H1 (cell line): ENCODE measurements at regions not wholly inside any gene's neighbourhood (a gene's known extent, or its start where the extent isn't known, plus 50 kb on each side); places are given as distances from the start of the nearest gene placed in this dataset.

Experiments
- CTCF ChIA-PET: fragments of 300-600 bp; sonication (Branson Sonifier 250); formaldehyde crosslinking; loops from one replicate; lab custom pipeline; 2021; ENCODE audit not compliant: partially characterized antibody; lab: Charles Lee
- POLR2A ChIA-PET: fragments of 300-600 bp; sonication (Branson Sonifier 250); formaldehyde crosslinking; loops from one replicate; lab custom pipeline; 2021; ENCODE audit warnings: inconsistent platforms; ENCODE audit not compliant: partially characterized antibody; lab: Charles Lee
- DNase-seq, 2 experiments: peaks; one replicate each; pipeline versions ENCODE4 v3.0.0 to v3.0.0-alpha.2; 2010 to 2022; ENCODE audit warnings: low spot score in 2 of 2, low read depth in 1 of 2, mixed read lengths in 1 of 2
- FAIRE-seq: peaks from 2 replicates; lab custom pipeline; 2011; peaks lifted over from hg19 to GRCh38; lab: Jason Lieb, UNC
- H2AFZ ChIP-seq: 2 replicates; pipeline ENCODE4 v1.8.1; 2012; ENCODE audit warnings: low read length, inconsistent platforms
- H2AK5ac ChIP-seq: 2 replicates; pipeline ENCODE4 v1.6.1; 2013; ENCODE audit warnings: low read depth, low read length
- H2BK120ac ChIP-seq: replicated peaks from 2 replicates; pipeline ENCODE3; 2013; ENCODE audit warnings: low read depth, low read length, inconsistent platforms
- H2BK12ac ChIP-seq: 2 replicates; pipeline ENCODE4 v1.6.1; 2013; ENCODE audit warnings: low read depth, low read length
- H2BK15ac ChIP-seq: 2 replicates; pipeline ENCODE4 v1.6.1; 2013; ENCODE audit warnings: low read length
- H2BK20ac ChIP-seq: 2 replicates; pipeline ENCODE4 v1.6.1; 2013; ENCODE audit warnings: low read length
- H2BK5ac ChIP-seq: 2 replicates; pipeline ENCODE4 v1.6.1; 2013; ENCODE audit warnings: low read depth, low read length
- H3K14ac ChIP-seq: 2 replicates; pipeline ENCODE4 v1.6.1; 2013; ENCODE audit warnings: inconsistent platforms; ENCODE audit not compliant: insufficient read length
- H3K18ac ChIP-seq: 2 replicates; pipeline ENCODE4 v1.6.1; 2013; ENCODE audit warnings: low read length; ENCODE audit errors: extremely low read depth
- H3K23ac ChIP-seq: 2 replicates; pipeline ENCODE4 v1.6.1; 2013; ENCODE audit warnings: inconsistent platforms; ENCODE audit not compliant: insufficient read length
- H3K23me2 ChIP-seq: 2 replicates; pipeline ENCODE4 v1.6.1; 2013; ENCODE audit warnings: low read depth, low read length
- H3K27ac ChIP-seq: 2 replicates; pipeline ENCODE4 v1.6.1; 2011; ENCODE audit warnings: low read depth, low read length, inconsistent platforms
- H3K27me3 ChIP-seq, 4 experiments: replicated peaks in 1 of 4; 1 replicate in 1 of 4; 2 replicates in 3 of 4; pipeline versions ENCODE4 v1.6.1 to v1.8.1; 2011 to 2013; ENCODE audit warnings: low read length in 3 of 4, mild to moderate bottlenecking in 3 of 4, inconsistent platforms in 2 of 4, mixed read lengths in 2 of 4, moderate library complexity in 1 of 4; ENCODE audit not compliant: control insufficient read depth in 3 of 4, insufficient read depth in 3 of 4; ENCODE audit errors: extremely low read depth in 1 of 4
- H3K36me3 ChIP-seq, 4 experiments: 2 replicates each; pipeline versions ENCODE4 v1.6.1 to v1.8.1; 2011 to 2013; ENCODE audit warnings: mild to moderate bottlenecking in 4 of 4, low read length in 3 of 4, moderate library complexity in 2 of 4, control low read depth in 1 of 4, inconsistent platforms in 1 of 4; ENCODE audit not compliant: insufficient read depth in 4 of 4, control insufficient read depth in 2 of 4
- H3K4ac ChIP-seq: replicated peaks from 2 replicates; pipeline ENCODE3; 2013; ENCODE audit warnings: low read length, low read depth, mixed read lengths, inconsistent platforms; ENCODE audit not compliant: insufficient read length
- H3K4me1 ChIP-seq, 4 experiments: replicated peaks in 1 of 4; 1 replicate in 1 of 4; 2 replicates in 3 of 4; pipeline versions ENCODE4 v1.6.1 to v1.8.1; 2011 to 2013; ENCODE audit warnings: low read length in 3 of 4, inconsistent platforms in 2 of 4, mixed read lengths in 1 of 4; ENCODE audit not compliant: insufficient read depth in 4 of 4, control insufficient read depth in 3 of 4
- H3K4me2 ChIP-seq, 2 experiments: 2 replicates each; pipeline versions ENCODE4 v1.6.1 to v1.8.1; 2011 to 2013; ENCODE audit warnings: low read depth in 2 of 2, low read length in 2 of 2, control low read depth in 1 of 2, inconsistent platforms in 1 of 2, mild to moderate bottlenecking in 1 of 2; ENCODE audit not compliant: insufficient read depth in 1 of 2
- H3K4me3 ChIP-seq, 4 experiments: fragments of 200-600, 300-600 bp in 1 of 4; sonication (generic), shearing (Covaris generic), sonication (Bioruptor Twin) in 1 of 4; 2 replicates each; pipeline versions ENCODE4 v1.5.1 to v1.8.1; 2011 to 2016; ENCODE audit warnings: low read length in 4 of 4, low read depth in 3 of 4, control low read depth in 2 of 4, inconsistent platforms in 2 of 4, mild to moderate bottlenecking in 2 of 4, mixed read lengths in 1 of 4, moderate library complexity in 1 of 4; ENCODE audit not compliant: insufficient read depth in 2 of 4; ENCODE audit errors: extremely low read depth in 1 of 4
- H3K56ac ChIP-seq: replicated peaks from 2 replicates; pipeline ENCODE3; 2013; ENCODE audit warnings: low read depth, mild to moderate bottlenecking, mixed read lengths, low read length, inconsistent platforms; ENCODE audit not compliant: insufficient read length
- H3K79me1 ChIP-seq: 2 replicates; pipeline ENCODE4 v1.6.1; 2013; ENCODE audit warnings: low read depth, low read length, control low read depth
- H3K79me2 ChIP-seq, 2 experiments: 2 replicates each; pipeline versions ENCODE4 v1.6.1 to v1.8.1; 2012 to 2013; ENCODE audit warnings: low read length in 2 of 2, mild to moderate bottlenecking in 2 of 2, inconsistent platforms in 1 of 2; ENCODE audit not compliant: insufficient read depth in 2 of 2, control insufficient read depth in 1 of 2
- H3K9ac ChIP-seq, 4 experiments: replicated peaks in 1 of 4; 1 replicate in 1 of 4; 2 replicates in 3 of 4; pipeline versions ENCODE4 v1.6.1 to v1.8.1; 2011 to 2013; ENCODE audit warnings: low read depth in 3 of 4, low read length in 3 of 4, control low read depth in 2 of 4, mild to moderate bottlenecking in 2 of 4, moderate library complexity in 2 of 4, inconsistent platforms in 1 of 4; ENCODE audit errors: extremely low read depth in 1 of 4
- H3K9me3 ChIP-seq, 2 experiments: 2 replicates each; pipeline versions ENCODE4 v1.6.1 to v1.8.1; 2012 to 2013; ENCODE audit warnings: mild to moderate bottlenecking in 2 of 2, moderate library complexity in 2 of 2, control low read depth in 1 of 2, inconsistent platforms in 1 of 2, low read depth in 1 of 2, low read length in 1 of 2, mixed read lengths in 1 of 2; ENCODE audit not compliant: insufficient read depth in 2 of 2
- H4K20me1 ChIP-seq, 2 experiments: replicated peaks in 1 of 2; 2 replicates each; pipeline versions ENCODE3 to v1.8.1; 2011 to 2013; ENCODE audit warnings: inconsistent platforms in 2 of 2, low read length in 2 of 2, mild to moderate bottlenecking in 1 of 2; ENCODE audit not compliant: insufficient read depth in 2 of 2, control insufficient read depth in 1 of 2
- H4K5ac ChIP-seq: 2 replicates; pipeline ENCODE4 v1.6.1; 2013; ENCODE audit warnings: low read length, low read depth, mixed read lengths, inconsistent platforms; ENCODE audit not compliant: insufficient read length
- H4K8ac ChIP-seq: 2 replicates; pipeline ENCODE4 v1.8.0; 2013; ENCODE audit warnings: mild to moderate bottlenecking, moderate library complexity, low read length, inconsistent platforms; ENCODE audit not compliant: insufficient read depth; ENCODE audit errors: extremely low read depth
- H4K91ac ChIP-seq: replicated peaks from 2 replicates; pipeline ENCODE3; 2013; ENCODE audit warnings: low read length, mixed read lengths, inconsistent platforms; ENCODE audit not compliant: insufficient read length
- BCL11A ChIP-seq, 2 experiments: IDR thresholded peaks; one replicate each; pipeline ENCODE4 v1.6.1; 2011; ENCODE audit warnings: low read depth in 2 of 2, low read length in 2 of 2, mild to moderate bottlenecking in 2 of 2
- CBX8 ChIP-seq: fragments of 300-800, 300-1000 bp; sonication (generic); IDR thresholded peaks from 2 replicates; pipeline ENCODE4 v1.7.1; 2016; ENCODE audit warnings: low read depth, low read length, borderline replicate concordance
- POU5F1 ChIP-seq: IDR thresholded peaks from 2 replicates; pipeline ENCODE4 v1.6.1; 2011; ENCODE audit warnings: low read depth, mild to moderate bottlenecking, low read length, moderate library complexity
- RNF2 ChIP-seq: fragments of 200-900, 300-1000 bp; sonication (generic); IDR thresholded peaks from 2 replicates; pipeline ENCODE4 v1.7.1; 2016; ENCODE audit warnings: borderline replicate concordance, low read depth, mild to moderate bottlenecking, antibody characterized with exemption, low read length; ENCODE audit not compliant: poor library complexity, severe bottlenecking; ENCODE audit errors: missing control alignments
- WGBS, 2 experiments: shearing (Covaris generic) in 1 of 2; methylation state at CpG; one replicate each; pipeline versions ENCODE4 v1.1.6 to v1.1.7; 2013 to 2015; ENCODE audit warnings: low lambda C conversion rate in 2 of 2, mixed read lengths in 2 of 2, inconsistent platforms in 1 of 2, low coverage in 1 of 2, missing lambda C conversion rate in 1 of 2; ENCODE audit not compliant: insufficient replicate concordance in 2 of 2, insufficient coverage in 1 of 2, insufficient read length in 1 of 2; ENCODE audit errors: extremely low coverage in 1 of 2, missing lambda C conversion rate in 1 of 2; 5-methylcytosine and 5-hydroxymethylcytosine counted together

DNA sequence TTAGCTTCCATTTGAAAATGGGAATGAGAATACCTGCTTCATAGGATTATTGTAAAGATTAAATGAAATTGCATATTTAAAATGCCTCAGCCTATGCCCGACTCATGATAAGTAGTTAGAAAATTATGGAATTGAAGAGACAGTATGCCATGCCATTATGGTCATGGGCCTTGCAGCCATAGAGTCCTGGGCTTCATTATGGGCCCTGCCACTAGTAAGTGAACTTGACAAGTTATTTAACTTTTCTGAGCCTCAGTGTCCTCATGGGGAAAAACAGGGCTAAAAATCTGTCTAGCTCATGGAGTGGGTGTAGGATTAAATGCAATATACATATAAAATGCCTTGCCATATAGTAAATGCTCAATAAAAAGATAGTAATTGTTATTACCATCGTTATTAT is 133.2 kb downstream of the NPIPB5 start:
- Histone ChIP-seq H3K23me2 (no peaks in the 10 kb centered on the region), H2BK15ac (no peak overlapping the region), H4K91ac (no peak overlapping the region), H4K20me1 (no peaks in the 10 kb centered on the region), H3K4me3 (no peak overlapping the region), H4K5ac (no peak overlapping the region), H3K36me3 (no peaks in the 10 kb centered on the region), H3K79me2 (no peaks in the 10 kb centered on the region), H2BK12ac (no peak overlapping the region), H2BK20ac (no peak overlapping the region), H2AFZ (no peak overlapping the region), H3K4ac (no peak overlapping the region), H3K27ac (no peak overlapping the region), H3K4me2 (no peak overlapping the region), H2AK5ac (no peak overlapping the region), H3K9ac (no peak overlapping the region), H3K18ac (no peak overlapping the region), H3K14ac (no peak overlapping the region), H4K8ac (no peak overlapping the region), H3K79me1 (no peaks in the 10 kb centered on the region), H3K9me3 (no peaks in the 10 kb centered on the region), H3K27me3 (no peaks in the 10 kb centered on the region), H3K23ac (no peak overlapping the region), H3K4me1 (peaks cover 0 to 3% (median 1%) of the 10 kb centered on the region in 4 experiments; a peak in 2 of 7 replicates), H3K56ac (no peak overlapping the region), H2BK5ac (no peak overlapping the region), H2BK120ac (no peak overlapping the region)
- 69% methylated on average over 2 of the region's 2 CpGs; no CpG with 5 or more reads in 1 of the 2 experiments for WGBS, 2 experiments
- FAIRE-seq (no peak), DNase-seq (no peak)
- TF ChIP-seq RNF2 (no peak), POU5F1 (no peak), CBX8 (no peak), BCL11A (IDR thresholded peaks at IDR 0.05; ENCODE audit: low read depth in 2 of 2, low read length in 2 of 2) (no peak)
- ChIA-PET CTCF (interaction anchor here (0.7 to 1.0 kb wide), 3 partner anchors 40 to 1083 kb away, joined by 3 to 5 read pairs (median 3); no protein-coding TSS in a partner anchor), POLR2A (interaction anchor here (1.0 kb wide), 1 partner anchor 9 kb away, joined by 3 read pairs; no protein-coding TSS in a partner anchor)
